HUES6 (cell line): ENCODE measurements at regions not wholly inside any gene's neighbourhood (a gene's known extent, or its start where the extent isn't known, plus 50 kb on each side); places are given as distances from the start of the nearest gene placed in this dataset.
"Not testable (repeated sequence)": the region's sequence is repeated elsewhere in the genome, so short reads cannot be mapped to it uniquely, and the experiment has no call there.

Experiments
- H3K27ac ChIP-seq: 2 replicates; pipeline ENCODE4 v1.7.0; 2013; ENCODE audit warnings: low read depth, mild to moderate bottlenecking, low read length, inconsistent platforms
- H3K27me3 ChIP-seq: 2 replicates; pipeline ENCODE4 v1.6.1; 2013; ENCODE audit warnings: low read length; ENCODE audit not compliant: control insufficient read depth, insufficient read depth
- H3K36me3 ChIP-seq: 2 replicates; pipeline ENCODE4 v1.6.1; 2013; ENCODE audit warnings: low read length; ENCODE audit not compliant: control insufficient read depth, insufficient read depth
- H3K4me1 ChIP-seq: 2 replicates; pipeline ENCODE4 v1.6.1; 2013; ENCODE audit warnings: low read length; ENCODE audit not compliant: control insufficient read depth, insufficient read depth
- H3K4me3 ChIP-seq: 2 replicates; pipeline ENCODE4 v1.5.1; 2013; ENCODE audit warnings: low read depth, low read length
- H3K9ac ChIP-seq: one replicate; pipeline ENCODE4 v1.6.1; 2013; ENCODE audit warnings: mild to moderate bottlenecking, low read length
- H3K9me3 ChIP-seq: 2 replicates; pipeline ENCODE4 v1.6.1; 2013; ENCODE audit warnings: low read depth, low read length; ENCODE audit not compliant: control insufficient read depth, insufficient read depth

DNA sequence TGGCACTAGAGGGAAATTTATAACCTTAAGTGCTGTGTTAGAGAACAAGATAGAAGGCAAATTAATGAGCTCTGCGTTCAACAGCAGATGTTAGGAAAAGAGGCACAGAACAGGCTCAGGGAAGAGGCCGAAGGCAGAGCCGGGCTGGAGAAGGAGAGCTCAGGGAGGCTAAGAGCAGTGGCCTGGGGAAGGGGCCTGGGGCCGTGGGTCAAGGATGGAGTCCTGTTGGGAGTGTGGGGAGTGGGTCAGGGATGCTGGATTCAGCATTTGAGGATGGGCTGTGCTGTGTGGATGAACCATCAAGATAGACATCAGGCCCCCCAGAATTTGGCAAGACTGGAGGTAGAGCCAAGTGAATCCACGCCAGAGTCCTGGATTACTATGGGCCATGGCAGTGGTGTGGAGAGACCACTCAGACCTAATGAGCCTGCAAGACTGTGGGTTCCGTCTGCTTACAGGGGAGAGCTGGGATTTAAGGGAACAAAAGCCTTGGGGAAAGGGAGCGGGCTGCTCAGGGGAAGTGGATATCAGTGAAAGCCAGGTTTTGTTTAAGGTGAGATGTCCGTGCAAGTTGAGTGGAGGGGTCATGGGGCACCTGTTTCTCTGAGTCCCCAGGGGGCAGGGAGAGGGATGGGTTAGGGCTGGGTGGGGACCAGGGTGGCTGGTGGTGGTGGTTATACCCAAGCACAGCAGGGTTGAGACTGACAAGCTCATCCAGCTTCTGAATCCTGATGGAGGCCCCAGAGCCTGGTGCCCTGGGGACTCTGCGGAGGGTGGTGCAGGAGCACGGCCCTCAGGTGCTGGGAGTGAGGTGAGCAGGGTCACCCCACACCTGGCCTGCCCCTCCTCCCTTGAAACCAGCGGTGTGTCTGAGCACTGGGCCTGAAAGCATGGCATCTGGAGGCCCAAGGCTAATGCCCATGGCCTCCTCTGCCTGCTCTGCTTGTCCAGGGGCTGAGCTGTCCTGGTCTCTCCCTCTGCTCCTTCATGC, 101.7 kb downstream of the BMS1 start:
- no peaks in the 10 kb centered on the region for H3K36me3 ChIP-seq
- H3K4me1 ChIP-seq, result no peaks in the 10 kb centered on the region; the same call in 1 of the 2 replicates

DNA sequence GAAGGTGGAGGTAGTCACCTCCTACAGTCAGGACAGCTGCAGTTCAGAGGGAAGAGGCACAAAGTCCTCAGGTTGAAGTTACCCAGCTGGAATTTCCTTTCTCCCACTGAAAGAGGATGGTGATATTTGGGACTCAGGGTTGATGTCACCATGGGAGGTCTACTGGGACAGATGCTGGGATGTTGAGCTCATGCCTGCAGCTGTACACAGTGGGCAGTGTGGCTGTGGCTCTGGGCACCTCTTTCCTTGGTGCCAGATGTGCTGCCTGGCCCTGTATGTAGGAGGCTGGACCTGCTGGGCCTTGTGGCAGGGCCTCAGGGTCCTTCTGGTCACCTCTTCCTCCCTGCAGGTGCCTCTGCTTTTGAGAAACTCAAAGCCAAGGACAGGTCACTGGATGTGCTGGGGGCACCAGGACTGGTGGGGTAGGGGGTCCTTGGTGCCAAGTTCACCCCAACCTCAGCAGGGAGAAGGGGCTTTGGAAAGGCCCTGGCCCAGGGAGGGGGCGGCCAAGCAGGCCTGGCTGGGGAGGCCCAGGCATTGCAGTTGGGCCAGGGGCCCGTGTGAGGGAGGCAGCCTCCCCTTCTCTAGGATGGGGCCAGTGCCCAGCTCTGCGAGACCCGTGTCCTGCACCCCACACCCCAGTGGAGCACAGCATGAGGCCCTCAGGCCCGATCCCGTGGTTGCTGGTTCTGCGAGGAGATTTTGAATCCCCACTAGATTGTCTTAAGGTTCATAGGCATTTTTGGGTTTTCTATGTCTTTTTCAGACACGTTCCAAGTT, 103.1 kb downstream of the BMS1 start:
- Histone ChIP-seq H3K9me3 (peaks cover 12% of the 10 kb centered on the region), H3K27me3 (no peaks in the 10 kb centered on the region), H3K36me3 (no peaks in the 10 kb centered on the region), H3K27ac (no peak overlapping the region), H3K9ac (no peak overlapping the region), H3K4me1 (no peaks in the 10 kb centered on the region), H3K4me3 (no peak overlapping the region)

More for the DNA sequence above, 101.7 kb downstream of the BMS1 start:
- no peak overlapping the region for H3K27ac ChIP-seq
- peaks cover 12% of the 10 kb centered on the region for H3K9me3 ChIP-seq
- no peaks in the 10 kb centered on the region for H3K27me3 ChIP-seq
- no peak overlapping the region for H3K9ac ChIP-seq
- no peak overlapping the region for H3K4me3 ChIP-seq

DNA sequence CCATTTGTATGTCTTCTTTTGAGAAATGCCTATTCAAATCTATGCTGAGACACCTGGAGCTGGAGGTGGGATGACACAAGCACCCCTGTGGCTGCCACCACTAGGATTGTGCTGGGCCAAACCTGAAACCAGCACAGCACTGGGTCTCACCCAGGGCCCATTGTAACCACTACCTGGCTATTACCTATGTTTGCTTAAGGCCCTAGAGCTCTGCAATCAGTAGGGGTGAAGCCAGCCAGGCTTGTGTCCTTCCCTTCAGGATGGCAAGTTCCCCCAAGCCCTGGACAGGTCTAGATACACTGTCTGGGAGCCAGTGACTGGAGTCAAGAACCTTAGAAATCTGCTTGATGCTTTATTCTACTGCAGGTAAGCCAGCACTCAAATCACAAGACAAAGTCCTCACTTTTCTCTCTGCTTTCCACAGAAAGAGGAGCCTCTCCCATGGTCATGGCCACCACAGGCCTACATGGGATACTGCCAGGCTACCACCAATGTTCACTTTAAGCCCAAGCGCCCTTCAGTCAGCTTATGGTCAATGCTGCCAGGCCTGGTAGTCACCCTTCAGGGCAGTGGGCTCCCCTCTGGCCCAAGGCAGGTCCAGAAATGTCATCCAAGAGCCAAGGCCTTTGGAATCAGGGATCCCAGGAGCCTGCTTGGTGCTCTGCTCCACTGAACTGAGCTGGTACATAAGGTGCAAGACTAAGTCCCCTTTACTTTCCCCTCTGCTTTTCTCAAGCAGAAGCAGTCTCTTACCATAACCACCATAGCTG, 105.3 kb downstream of the BMS1 start:
- H3K9ac ChIP-seq, result no peak overlapping the region
- H3K4me1 ChIP-seq, result no peaks in the 10 kb centered on the region

DNA sequence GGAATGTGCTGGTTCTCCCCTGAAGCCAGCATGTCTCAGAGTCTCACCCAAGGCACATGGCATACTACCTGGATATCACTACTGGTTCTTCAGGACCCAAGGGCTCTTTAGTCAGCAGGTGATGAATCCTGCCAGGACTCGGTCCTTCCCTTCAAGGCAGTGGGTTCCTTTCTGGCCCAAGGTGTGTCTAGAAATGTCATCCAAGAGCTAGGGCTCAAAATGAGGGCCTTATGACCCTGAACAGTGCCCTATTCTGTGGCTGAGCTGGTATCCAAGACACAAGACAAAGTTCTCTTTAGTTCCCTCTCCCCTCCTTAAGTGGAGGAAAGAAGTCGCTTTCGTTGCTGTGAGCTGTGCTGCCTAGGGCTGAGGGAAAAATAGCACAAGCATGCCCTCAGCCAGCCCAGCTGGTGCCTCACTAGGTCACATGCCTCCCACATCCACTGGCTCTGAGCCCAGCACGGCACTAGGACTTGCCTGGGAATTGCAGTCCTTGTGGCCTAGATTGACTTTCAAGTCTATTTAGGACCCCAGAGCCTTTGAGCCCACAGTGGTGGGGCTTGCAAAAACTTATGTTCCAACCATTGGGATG, 106.0 kb downstream of the BMS1 start:
- Histone ChIP-seq H3K4me3 (no peak overlapping the region), H3K27ac (no peak overlapping the region), H3K27me3 (no peaks in the 10 kb centered on the region), H3K9me3 (no peaks in the 10 kb centered on the region), H3K4me1 (no peaks in the 10 kb centered on the region), H3K9ac (no peak overlapping the region), H3K36me3 (no peaks in the 10 kb centered on the region)

More for the DNA sequence above, 105.3 kb downstream of the BMS1 start:
- H3K27me3 ChIP-seq, result no peaks in the 10 kb centered on the region
- peaks cover under 1% of the 10 kb centered on the region for H3K9me3 ChIP-seq
- H3K36me3 ChIP-seq, result no peaks in the 10 kb centered on the region
- H3K4me3 ChIP-seq, result no peak overlapping the region
- no peak overlapping the region for H3K27ac ChIP-seq

- no peak overlapping the region for H3K27ac ChIP-seq
- no peak overlapping the region for H3K4me3 ChIP-seq
- H3K4me1 ChIP-seq, result no peaks in the 10 kb centered on the region
- no peak overlapping the region for H3K9ac ChIP-seq
- peaks cover 32% of the 10 kb centered on the region for H3K9me3 ChIP-seq
- no peaks in the 10 kb centered on the region for H3K36me3 ChIP-seq
- peaks cover 27% of the 10 kb centered on the region; the same call in 1 of the 2 replicates for H3K27me3 ChIP-seq
These were observed 114.1 kb downstream of the BMS1 start for GRCh38 chr10:42896735-42897134.

DNA sequence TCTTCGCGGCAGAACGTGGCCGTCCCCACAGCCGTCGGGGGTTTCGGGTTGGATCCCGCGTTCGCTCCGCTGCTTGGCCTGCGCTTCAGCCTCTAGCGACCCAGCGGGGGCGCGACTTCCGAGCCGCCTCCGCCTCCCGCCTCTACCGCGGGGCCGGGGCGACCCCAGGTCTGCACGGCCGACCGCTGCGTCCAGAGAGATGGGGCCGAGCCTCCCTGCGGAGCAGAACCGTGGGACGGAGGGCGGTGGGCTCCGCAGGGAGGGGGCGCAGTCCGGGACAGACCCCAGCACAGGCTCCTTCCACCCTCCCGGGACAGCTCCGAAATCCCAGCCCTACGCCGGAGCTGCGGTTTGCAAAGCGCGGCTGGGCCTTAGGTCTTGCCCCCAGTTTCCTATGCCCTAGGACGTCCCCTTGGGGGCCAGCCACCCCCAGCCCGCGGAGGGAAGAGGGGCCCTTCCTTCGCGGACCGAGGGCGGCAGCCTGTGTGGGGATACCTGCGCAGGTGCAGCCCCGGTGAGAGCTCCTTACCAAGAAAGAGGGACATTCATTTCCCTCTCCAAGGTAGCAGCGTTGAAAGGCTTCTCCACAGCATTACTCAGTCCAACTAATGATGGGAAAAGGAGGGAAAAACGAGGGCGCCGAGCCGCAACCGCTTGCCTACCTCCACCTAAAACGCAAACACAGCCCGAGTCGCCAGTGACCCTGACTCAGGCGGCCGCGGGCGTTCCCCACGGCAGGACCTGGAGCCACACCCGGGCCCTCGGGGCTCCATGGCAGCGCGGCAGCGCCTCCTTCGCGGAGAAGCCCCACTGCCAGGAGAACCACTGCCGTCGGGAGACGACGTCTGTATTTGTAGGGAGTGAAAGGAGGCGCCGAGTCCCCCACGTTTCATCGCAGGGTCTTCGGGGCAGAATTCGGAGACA, 115.7 kb downstream of the BMS1 start:
- no peak overlapping the region for H3K27ac ChIP-seq
- H3K9me3 ChIP-seq, result peaks cover 43% of the 10 kb centered on the region
- no peaks in the 10 kb centered on the region for H3K4me1 ChIP-seq
- H3K36me3 ChIP-seq, result no peaks in the 10 kb centered on the region
- no peak overlapping the region for H3K9ac ChIP-seq
- peak overlapping the region; percentile 16; the same call in 1 of the 2 replicates for H3K4me3 ChIP-seq
- H3K27me3 ChIP-seq, result peaks cover 27% of the 10 kb centered on the region; the same call in 1 of the 2 replicates

DNA sequence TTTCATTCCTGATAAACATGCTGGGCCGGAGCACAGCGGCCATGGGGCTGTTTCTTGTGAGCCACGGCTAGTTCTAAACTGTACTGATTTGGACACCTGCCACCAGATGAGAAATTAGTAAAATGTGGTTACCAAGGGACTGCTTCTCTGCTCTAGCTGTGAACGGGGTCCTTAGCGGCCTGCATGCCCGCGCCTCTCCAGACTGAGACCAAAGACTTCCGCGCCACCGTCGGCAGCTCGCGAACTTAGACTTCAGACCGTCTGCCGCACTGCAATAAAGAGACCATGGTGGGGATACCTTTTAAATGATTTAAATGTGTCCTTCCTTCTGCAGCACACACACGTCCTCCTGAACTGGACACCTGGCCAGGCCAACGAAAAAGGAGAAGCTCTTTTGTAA, 116.4 kb downstream of the BMS1 start:
- Histone ChIP-seq H3K4me3 (no peak overlapping the region), H3K9ac (no peak overlapping the region), H3K9me3 (peaks cover 43% of the 10 kb centered on the region), H3K27me3 (peaks cover 27% of the 10 kb centered on the region; the same call in 1 of the 2 replicates), H3K4me1 (no peaks in the 10 kb centered on the region), H3K36me3 (no peaks in the 10 kb centered on the region), H3K27ac (no peak overlapping the region)

- H3K9ac ChIP-seq, H3K4me1 ChIP-seq, H3K4me3 ChIP-seq, H3K27ac ChIP-seq, H3K36me3 ChIP-seq: not testable (repeated sequence)
- H3K27me3 ChIP-seq, result peaks cover 27% of the 10 kb centered on the region; the same call in 1 of the 2 replicates
- peaks cover 43% of the 10 kb centered on the region for H3K9me3 ChIP-seq
These were observed 117.8 kb downstream of the BMS1 start for GRCh38 chr10:42900346-42900745.

- H3K27ac ChIP-seq, result no peak overlapping the region
- H3K27me3 ChIP-seq, result no peaks in the 10 kb centered on the region
- no peak overlapping the region for H3K9ac ChIP-seq
- H3K4me1 ChIP-seq, result no peaks in the 10 kb centered on the region
- no peak overlapping the region for H3K4me3 ChIP-seq
- peaks cover 20% of the 10 kb centered on the region for H3K9me3 ChIP-seq
- no peaks in the 10 kb centered on the region for H3K36me3 ChIP-seq
These were observed 128.8 kb downstream of the BMS1 start for GRCh38 chr10:42911359-42911758.
